ENCODE measurements at regions not wholly inside any gene's neighbourhood (a gene's known extent, or its start where the extent isn't known, plus 50 kb on each side); places are given as distances from the start of the nearest gene placed in this dataset.
A peak's percentile ranks its signal among the peaks of the same experiment; 100 is the strongest.

GRCh38 chr4:124044867-124045266 lies 648.3 kb downstream of the SPRY1 start:
- no peaks in the 10 kb centered on the region for H3K9me3 ChIP-seq (ENCODE audit: control insufficient read depth, low read length)
- no peaks in the 10 kb centered on the region for H3K36me3 ChIP-seq (ENCODE audit: control insufficient read depth, insufficient read depth, low read length)
- 90 to 94% methylated on average over 2 to 4 of the region's 5 CpGs for WGBS, 2 experiments (ENCODE audit: insufficient coverage in 2 of 2)
- H3K4me1 ChIP-seq (ENCODE audit: control insufficient read depth, insufficient read depth, low read length, poor library complexity, severe bottlenecking) = no peaks in the 10 kb centered on the region
- H3K4me3 ChIP-seq (ENCODE audit: extremely low read depth, insufficient read depth, low read length, poor library complexity, severe bottlenecking) = no peak overlapping the region
- H3K27ac ChIP-seq (ENCODE audit: low read depth, low read length, severe bottlenecking) = no peak overlapping the region

GRCh38 chr4:124046190-124046589 lies 649.6 kb downstream of the SPRY1 start:
- Histone ChIP-seq H3K27ac (ENCODE audit: low read depth, low read length, severe bottlenecking) (no peak overlapping the region), H3K4me3 (ENCODE audit: extremely low read depth, insufficient read depth, low read length, poor library complexity, severe bottlenecking) (no peak overlapping the region), H3K36me3 (ENCODE audit: control insufficient read depth, insufficient read depth, low read length) (no peaks in the 10 kb centered on the region), H3K4me1 (ENCODE audit: control insufficient read depth, insufficient read depth, low read length, poor library complexity, severe bottlenecking) (no peaks in the 10 kb centered on the region), H3K9me3 (ENCODE audit: control insufficient read depth, low read length) (no peaks in the 10 kb centered on the region)
- no CpG with 5 or more reads among the region's 2 CpGs for WGBS, 2 experiments (ENCODE audit: insufficient coverage in 2 of 2)

GRCh38 chr4:124053872-124054538 lies 657.4 kb downstream of the SPRY1 start:
- H3K36me3 ChIP-seq (ENCODE audit: control insufficient read depth, insufficient read depth, low read length) = no peaks in the 10 kb centered on the region
- H3K27ac ChIP-seq (ENCODE audit: low read depth, low read length, severe bottlenecking) = no peak overlapping the region
- no CpG with 5 or more reads among the region's 4 CpGs for WGBS, 2 experiments (ENCODE audit: insufficient coverage in 2 of 2)

GRCh38 chr4:124055336-124055735 lies 657.2 kb downstream of the ANKRD50 start:
- Histone ChIP-seq H3K4me1 (ENCODE audit: control insufficient read depth, insufficient read depth, low read length, poor library complexity, severe bottlenecking) (peaks cover 2% of the 10 kb centered on the region), H3K9me3 (ENCODE audit: control insufficient read depth, low read length) (peaks cover 6% of the 10 kb centered on the region), H3K27ac (ENCODE audit: low read depth, low read length, severe bottlenecking) (no peak overlapping the region), H3K4me3 (ENCODE audit: extremely low read depth, insufficient read depth, low read length, poor library complexity, severe bottlenecking) (no peak overlapping the region), H3K36me3 (ENCODE audit: control insufficient read depth, insufficient read depth, low read length) (no peaks in the 10 kb centered on the region)
- no CpG with 5 or more reads among the region's 1 CpG for WGBS, 2 experiments (ENCODE audit: insufficient coverage in 2 of 2)

More at GRCh38 chr4:124053872-124054538, 657.4 kb downstream of the SPRY1 start:
- peaks cover 6% of the 10 kb centered on the region for H3K9me3 ChIP-seq (ENCODE audit: control insufficient read depth, low read length)
- H3K4me1 ChIP-seq (ENCODE audit: control insufficient read depth, insufficient read depth, low read length, poor library complexity, severe bottlenecking) = no peaks in the 10 kb centered on the region
- H3K4me3 ChIP-seq (ENCODE audit: extremely low read depth, insufficient read depth, low read length, poor library complexity, severe bottlenecking) = no peak overlapping the region

- no peak overlapping the region for H3K4me3 ChIP-seq (ENCODE audit: extremely low read depth, insufficient read depth, low read length, poor library complexity, severe bottlenecking)
- no peaks in the 10 kb centered on the region for H3K36me3 ChIP-seq (ENCODE audit: control insufficient read depth, insufficient read depth, low read length)
- no peak overlapping the region for H3K27ac ChIP-seq (ENCODE audit: low read depth, low read length, severe bottlenecking)
- H3K4me1 ChIP-seq (ENCODE audit: control insufficient read depth, insufficient read depth, low read length, poor library complexity, severe bottlenecking) = peaks cover 8% of the 10 kb centered on the region
- peaks cover 6% of the 10 kb centered on the region for H3K9me3 ChIP-seq (ENCODE audit: control insufficient read depth, low read length)
Measured at GRCh38 chr4:124055896-124056295, 656.6 kb downstream of the ANKRD50 start.

GRCh38 chr4:124060261-124060918 lies 652.1 kb downstream of the ANKRD50 start:
- H3K4me3 ChIP-seq (ENCODE audit: extremely low read depth, insufficient read depth, low read length, poor library complexity, severe bottlenecking) = no peak overlapping the region
- H3K9me3 ChIP-seq (ENCODE audit: control insufficient read depth, low read length) = no peaks in the 10 kb centered on the region
- 67% methylated on average over 1 of the region's 2 CpGs; no CpG with 5 or more reads in 1 of the 2 experiments for WGBS, 2 experiments (ENCODE audit: insufficient coverage in 2 of 2)

GRCh38 chr4:124061413-124061812 lies 651.1 kb downstream of the ANKRD50 start:
- no peak overlapping the region for H3K27ac ChIP-seq (ENCODE audit: low read depth, low read length, severe bottlenecking)
- H3K36me3 ChIP-seq (ENCODE audit: control insufficient read depth, insufficient read depth, low read length) = no peaks in the 10 kb centered on the region
- no peak overlapping the region for H3K4me3 ChIP-seq (ENCODE audit: extremely low read depth, insufficient read depth, low read length, poor library complexity, severe bottlenecking)
- no peaks in the 10 kb centered on the region for H3K9me3 ChIP-seq (ENCODE audit: control insufficient read depth, low read length)
- H3K4me1 ChIP-seq (ENCODE audit: control insufficient read depth, insufficient read depth, low read length, poor library complexity, severe bottlenecking) = peaks cover 8% of the 10 kb centered on the region

More at GRCh38 chr4:124060261-124060918, 652.1 kb downstream of the ANKRD50 start:
- no peaks in the 10 kb centered on the region for H3K36me3 ChIP-seq (ENCODE audit: control insufficient read depth, insufficient read depth, low read length)
- peak overlapping the region; percentile 39 for H3K27ac ChIP-seq (ENCODE audit: low read depth, low read length, severe bottlenecking)
- peaks cover 8% of the 10 kb centered on the region for H3K4me1 ChIP-seq (ENCODE audit: control insufficient read depth, insufficient read depth, low read length, poor library complexity, severe bottlenecking)

GRCh38 chr4:124065422-124065821 lies 647.1 kb downstream of the ANKRD50 start:
- Histone ChIP-seq H3K27ac (ENCODE audit: low read depth, low read length, severe bottlenecking) (no peak overlapping the region), H3K36me3 (ENCODE audit: control insufficient read depth, insufficient read depth, low read length) (no peaks in the 10 kb centered on the region), H3K4me3 (ENCODE audit: extremely low read depth, insufficient read depth, low read length, poor library complexity, severe bottlenecking) (no peak overlapping the region), H3K9me3 (ENCODE audit: control insufficient read depth, low read length) (peaks cover 8% of the 10 kb centered on the region), H3K4me1 (ENCODE audit: control insufficient read depth, insufficient read depth, low read length, poor library complexity, severe bottlenecking) (peaks cover 6% of the 10 kb centered on the region)

GRCh38 chr4:124065936-124066335 lies 646.6 kb downstream of the ANKRD50 start:
- Histone ChIP-seq H3K36me3 (ENCODE audit: control insufficient read depth, insufficient read depth, low read length) (no peaks in the 10 kb centered on the region), H3K4me3 (ENCODE audit: extremely low read depth, insufficient read depth, low read length, poor library complexity, severe bottlenecking) (no peak overlapping the region), H3K27ac (ENCODE audit: low read depth, low read length, severe bottlenecking) (no peak overlapping the region), H3K4me1 (ENCODE audit: control insufficient read depth, insufficient read depth, low read length, poor library complexity, severe bottlenecking) (peaks cover under 1% of the 10 kb centered on the region), H3K9me3 (ENCODE audit: control insufficient read depth, low read length) (peaks cover 10% of the 10 kb centered on the region)
- 93% methylated on average over 2 of the region's 4 CpGs; no CpG with 5 or more reads in 1 of the 2 experiments for WGBS, 2 experiments (ENCODE audit: insufficient coverage in 2 of 2)

GRCh38 chr4:124066595-124066994 lies 645.9 kb downstream of the ANKRD50 start:
- Histone ChIP-seq H3K4me3 (ENCODE audit: extremely low read depth, insufficient read depth, low read length, poor library complexity, severe bottlenecking) (no peak overlapping the region), H3K36me3 (ENCODE audit: control insufficient read depth, insufficient read depth, low read length) (no peaks in the 10 kb centered on the region), H3K4me1 (ENCODE audit: control insufficient read depth, insufficient read depth, low read length, poor library complexity, severe bottlenecking) (no peaks in the 10 kb centered on the region), H3K27ac (ENCODE audit: low read depth, low read length, severe bottlenecking) (no peak overlapping the region), H3K9me3 (ENCODE audit: control insufficient read depth, low read length) (peaks cover 16% of the 10 kb centered on the region)
- 80% methylated on average over 1 of the region's 1 CpG; no CpG with 5 or more reads in 1 of the 2 experiments for WGBS, 2 experiments (ENCODE audit: insufficient coverage in 2 of 2)

- no CpG with 5 or more reads among the region's 2 CpGs for WGBS, 2 experiments (ENCODE audit: insufficient coverage in 2 of 2)
- H3K27ac ChIP-seq (ENCODE audit: low read depth, low read length, severe bottlenecking) = no peak overlapping the region
Measured at GRCh38 chr4:124067046-124067445, 645.5 kb downstream of the ANKRD50 start.

More at GRCh38 chr4:124067046-124067445, 645.5 kb downstream of the ANKRD50 start:
- no peaks in the 10 kb centered on the region for H3K4me1 ChIP-seq (ENCODE audit: control insufficient read depth, insufficient read depth, low read length, poor library complexity, severe bottlenecking)
- H3K4me3 ChIP-seq (ENCODE audit: extremely low read depth, insufficient read depth, low read length, poor library complexity, severe bottlenecking) = no peak overlapping the region
- no peaks in the 10 kb centered on the region for H3K36me3 ChIP-seq (ENCODE audit: control insufficient read depth, insufficient read depth, low read length)
- peaks cover 21% of the 10 kb centered on the region for H3K9me3 ChIP-seq (ENCODE audit: control insufficient read depth, low read length)
